GM23248 (cell line): ENCODE measurements at regions not wholly inside any gene's neighbourhood (a gene's known extent, or its start where the extent isn't known, plus 50 kb on each side); places are given as distances from the start of the nearest gene placed in this dataset.

Experiments
- DNase-seq: peaks from one replicate; pipeline ENCODE4 v3.0.0-alpha.2; 2015
- H2AFZ ChIP-seq: fragments of 200-600 bp; sonication (generic); 2 replicates; pipeline ENCODE4 v1.6.1; 2016; ENCODE audit warnings: antibody characterized with exemption
- H3F3A ChIP-seq: fragments of 200-600 bp; sonication (generic); 2 replicates; pipeline ENCODE4 v1.6.1; 2016; ENCODE audit warnings: mild to moderate bottlenecking, antibody characterized with exemption, mixed run types; ENCODE audit not compliant: insufficient read depth
- H3K27ac ChIP-seq: fragments of 200-600 bp; sonication (generic); 2 replicates; pipeline ENCODE4 v1.5.1; 2016; ENCODE audit warnings: mild to moderate bottlenecking
- H3K27me3 ChIP-seq: fragments of 200-600 bp; sonication (generic); replicated peaks from 2 replicates; pipeline ENCODE4 v1.6.1; 2016; ENCODE audit warnings: mild to moderate bottlenecking; ENCODE audit not compliant: insufficient read depth
- H3K36me3 ChIP-seq: fragments of 200-600 bp; sonication (generic); 2 replicates; pipeline ENCODE4 v1.6.1; 2016; ENCODE audit warnings: low read depth, mild to moderate bottlenecking
- H3K4me1 ChIP-seq: fragments of 200-600 bp; sonication (generic); 2 replicates; pipeline ENCODE4 v1.6.1; 2016; ENCODE audit warnings: mild to moderate bottlenecking; ENCODE audit not compliant: insufficient read depth
- H3K4me2 ChIP-seq: fragments of 200-600 bp; sonication (generic); one replicate; pipeline ENCODE4 v1.6.1; 2016; ENCODE audit warnings: mild to moderate bottlenecking; ENCODE audit not compliant: unreplicated experiment
- H3K4me3 ChIP-seq: fragments of 200-600 bp; sonication (generic); 2 replicates; pipeline ENCODE4 v1.5.1; 2016; ENCODE audit warnings: mild to moderate bottlenecking
- H3K79me2 ChIP-seq: fragments of 200-600 bp; sonication (generic); 2 replicates; pipeline ENCODE4 v1.6.1; 2016; ENCODE audit warnings: mild to moderate bottlenecking; ENCODE audit not compliant: insufficient read depth
- H3K9ac ChIP-seq: fragments of 200-600 bp; sonication (generic); 2 replicates; pipeline ENCODE4 v1.6.1; 2016; ENCODE audit warnings: mild to moderate bottlenecking
- H3K9me2 ChIP-seq: fragments of 200-600 bp; sonication (generic); 2 replicates; pipeline ENCODE4 v1.6.1; 2016; ENCODE audit warnings: mixed run types, mild to moderate bottlenecking, moderate library complexity; ENCODE audit not compliant: insufficient read depth
- H3K9me3 ChIP-seq: fragments of 200-600 bp; sonication (generic); one replicate; pipeline ENCODE4 v1.6.1; 2017; ENCODE audit warnings: low read depth
- H4K20me1 ChIP-seq: fragments of 200-600 bp; sonication (generic); 2 replicates; pipeline ENCODE4 v1.6.0; 2016; ENCODE audit not compliant: insufficient read depth
- EZH2 ChIP-seq: fragments of 200-600 bp; sonication (generic); IDR thresholded peaks from 2 replicates; pipeline ENCODE4 v1.6.1; 2018; ENCODE audit warnings: antibody characterized with exemption, mild to moderate bottlenecking; ENCODE audit not compliant: insufficient read depth, poor library complexity, severe bottlenecking
- EZH2phosphoT487 ChIP-seq: fragments of 200-600 bp; sonication (generic); IDR thresholded peaks from 2 replicates; pipeline ENCODE4 v1.6.1; 2018; ENCODE audit warnings: antibody characterized with exemption, moderate library complexity, mild to moderate bottlenecking, low read depth; ENCODE audit not compliant: insufficient read depth
- WGBS, 2 experiments: methylation state at CpG; one replicate each; pipeline ENCODE4 v1.1.6; 2015 to 2017; ENCODE audit warnings: low lambda C conversion rate in 2 of 2, low coverage in 1 of 2; ENCODE audit errors: missing lambda C conversion rate in 2 of 2; 5-methylcytosine and 5-hydroxymethylcytosine counted together
- in situ Hi-C: fragments of 300-500 bp; cut with MboI; formaldehyde crosslinking; loops from 2 replicates; pipeline ENCODE4 v1.15.0; 2020

DNA sequence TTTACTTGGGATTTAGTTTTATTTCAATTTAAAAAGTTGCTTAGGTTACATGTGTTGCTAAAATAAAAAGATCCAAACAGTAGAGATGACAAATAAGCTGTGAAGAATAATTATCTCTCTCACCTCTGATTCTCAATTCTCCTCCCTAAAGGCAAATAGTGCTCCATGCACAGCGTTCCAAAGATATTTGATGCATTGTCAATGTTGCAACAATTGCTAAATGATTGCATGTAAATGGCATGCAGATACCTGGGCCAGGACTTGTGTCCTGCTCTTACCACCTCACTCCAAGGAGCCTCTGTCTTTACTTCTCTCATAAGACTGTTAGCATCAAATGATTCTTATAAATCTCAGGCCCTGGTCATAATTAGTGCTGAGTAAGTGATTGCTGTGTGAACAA is 217.7 kb downstream of the SEC23IP start:
- in situ Hi-C loops, result no loop called here
- H3K27me3 ChIP-seq, result no peaks in the 10 kb centered on the region

DNA sequence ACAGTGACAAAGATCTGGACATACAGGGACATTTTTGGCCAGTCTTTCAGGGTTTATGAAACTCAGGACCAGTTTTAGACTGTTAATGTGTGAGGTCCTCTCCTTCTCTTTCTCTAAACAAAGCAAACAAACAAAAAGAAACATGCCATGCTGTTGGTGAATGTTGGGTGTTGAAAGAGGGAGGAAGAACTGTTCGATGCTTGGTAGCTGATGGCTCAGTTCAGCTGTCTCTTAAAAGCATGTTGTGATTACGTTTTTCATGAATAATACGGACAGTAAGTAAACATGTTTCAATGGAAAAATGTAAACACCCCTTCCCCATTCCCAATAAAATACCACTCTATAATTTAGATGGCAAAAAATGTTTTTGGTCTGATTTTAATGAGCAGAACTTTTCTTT is 219.1 kb downstream of the SEC23IP start:
- in situ Hi-C loops, result no loop called here
- DNase-seq, result no peak
- H3K27me3 ChIP-seq, result no peaks in the 10 kb centered on the region

More for the DNA sequence above, 217.7 kb downstream of the SEC23IP start:
- Histone ChIP-seq H3K27ac (no peak overlapping the region), H3K9me2 (no peaks in the 10 kb centered on the region), H3K79me2 (no peaks in the 10 kb centered on the region), H3K4me1 (no peaks in the 10 kb centered on the region), H3K36me3 (no peaks in the 10 kb centered on the region), H3K4me2 (no peak overlapping the region), H4K20me1 (no peaks in the 10 kb centered on the region), H3K9me3 (no peaks in the 10 kb centered on the region), H3K4me3 (no peak overlapping the region), H2AFZ (no peak overlapping the region), H3F3A (no peaks in the 10 kb centered on the region), H3K9ac (no peak overlapping the region)
- no peak for DNase-seq
- no peak for TF ChIP-seq EZH2
- no peak for TF ChIP-seq EZH2phosphoT487
- WGBS, 2 experiments, result 8 to 23% methylated on average over 1 of the region's 1 CpG

GRCh38 chr10:120112809-120113208 is 220.3 kb downstream of the SEC23IP start:
- no peaks in the 10 kb centered on the region for H3K9me2 ChIP-seq
- no peaks in the 10 kb centered on the region for H3K9me3 ChIP-seq
- no peaks in the 10 kb centered on the region for H3K79me2 ChIP-seq
- no peaks in the 10 kb centered on the region for H3K36me3 ChIP-seq
- no peak for TF ChIP-seq EZH2phosphoT487
- TF ChIP-seq EZH2, result no peak
- no peaks in the 10 kb centered on the region for H3F3A ChIP-seq
- H3K4me2 ChIP-seq, result no peak overlapping the region
- H3K9ac ChIP-seq, result no peak overlapping the region
- no peak overlapping the region for H3K27ac ChIP-seq
- H3K4me3 ChIP-seq, result no peak overlapping the region
- H3K4me1 ChIP-seq, result no peaks in the 10 kb centered on the region
- in situ Hi-C loops, result no loop called here
- H3K27me3 ChIP-seq, result no peaks in the 10 kb centered on the region
- DNase-seq, result no peak
- no peak overlapping the region for H2AFZ ChIP-seq
- H4K20me1 ChIP-seq, result no peaks in the 10 kb centered on the region

More for the DNA sequence above, 219.1 kb downstream of the SEC23IP start:
- no peak overlapping the region for H3K9ac ChIP-seq
- H3K9me2 ChIP-seq, result no peaks in the 10 kb centered on the region
- H3K4me3 ChIP-seq, result no peak overlapping the region
- 0 to 12% methylated on average over 3 of the region's 3 CpGs for WGBS, 2 experiments
- no peaks in the 10 kb centered on the region for H3K36me3 ChIP-seq
- no peak overlapping the region for H2AFZ ChIP-seq
- TF ChIP-seq EZH2phosphoT487, result no peak
- no peak for TF ChIP-seq EZH2
- H3K9me3 ChIP-seq, result no peaks in the 10 kb centered on the region
- no peak overlapping the region for H3K27ac ChIP-seq
- no peaks in the 10 kb centered on the region for H3K4me1 ChIP-seq
- H3F3A ChIP-seq, result no peaks in the 10 kb centered on the region
- no peak overlapping the region for H3K4me2 ChIP-seq
- H4K20me1 ChIP-seq, result no peaks in the 10 kb centered on the region
- H3K79me2 ChIP-seq, result no peaks in the 10 kb centered on the region

DNA sequence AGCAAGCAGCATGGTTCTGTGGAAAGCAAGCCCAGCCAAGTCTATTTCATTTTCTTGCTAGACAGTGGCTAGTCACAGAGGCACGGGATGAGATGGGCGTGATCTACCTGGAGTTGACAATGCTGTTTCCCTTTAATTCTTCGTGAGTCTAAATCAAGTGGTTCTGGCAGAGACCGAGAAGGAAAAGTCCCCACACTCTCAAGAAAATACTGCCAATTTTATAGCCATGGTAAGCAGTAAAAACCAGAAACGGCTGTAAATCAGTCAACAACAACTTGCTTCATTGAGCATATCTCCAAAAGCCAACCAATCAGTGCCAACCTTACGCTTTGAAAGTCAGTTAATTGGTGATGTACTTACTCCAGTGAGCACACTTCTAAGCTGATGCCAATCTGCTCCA is 223.4 kb downstream of the SEC23IP start:
- H3K27me3 ChIP-seq, result no peaks in the 10 kb centered on the region
- no peak for DNase-seq
- in situ Hi-C loops, result no loop called here
- no peaks in the 10 kb centered on the region for H3F3A ChIP-seq
- no peak overlapping the region for H3K4me3 ChIP-seq
- no peaks in the 10 kb centered on the region for H3K9me2 ChIP-seq
- TF ChIP-seq EZH2 (no peak), EZH2phosphoT487 (no peak)
- H3K36me3 ChIP-seq, result no peaks in the 10 kb centered on the region
- 9 to 13% methylated on average over 6 of the region's 6 CpGs for WGBS, 2 experiments
- no peak overlapping the region for H3K9ac ChIP-seq
- no peak overlapping the region for H2AFZ ChIP-seq
- H3K4me2 ChIP-seq, result no peak overlapping the region
- H3K27ac ChIP-seq, result no peak overlapping the region
- H3K9me3 ChIP-seq, result no peaks in the 10 kb centered on the region
- H4K20me1 ChIP-seq, result no peaks in the 10 kb centered on the region
- no peaks in the 10 kb centered on the region for H3K79me2 ChIP-seq
- no peaks in the 10 kb centered on the region for H3K4me1 ChIP-seq

- Histone ChIP-seq H3K79me2 (no peaks in the 10 kb centered on the region), H3K4me1 (no peaks in the 10 kb centered on the region), H3K9me2 (no peaks in the 10 kb centered on the region), H3K27me3 (no peaks in the 10 kb centered on the region), H3K9ac (no peak overlapping the region), H3K27ac (no peak overlapping the region), H3K4me2 (no peak overlapping the region), H3F3A (no peaks in the 10 kb centered on the region), H3K9me3 (no peaks in the 10 kb centered on the region), H4K20me1 (no peaks in the 10 kb centered on the region), H3K4me3 (no peak overlapping the region), H2AFZ (no peak overlapping the region), H3K36me3 (no peaks in the 10 kb centered on the region)
- 0 to 10% methylated on average over 1 of the region's 1 CpG for WGBS, 2 experiments
- TF ChIP-seq EZH2 (no peak), EZH2phosphoT487 (no peak)
- in situ Hi-C loops, result no loop called here
- DNase-seq, result no peak
Observed at GRCh38 chr10:120121768-120122167, 229.2 kb downstream of the SEC23IP start.
